ENCODE measurements at regions not wholly inside any gene's neighbourhood (a gene's known extent, or its start where the extent isn't known, plus 50 kb on each side); places are given as distances from the start of the nearest gene placed in this dataset.

DNA sequence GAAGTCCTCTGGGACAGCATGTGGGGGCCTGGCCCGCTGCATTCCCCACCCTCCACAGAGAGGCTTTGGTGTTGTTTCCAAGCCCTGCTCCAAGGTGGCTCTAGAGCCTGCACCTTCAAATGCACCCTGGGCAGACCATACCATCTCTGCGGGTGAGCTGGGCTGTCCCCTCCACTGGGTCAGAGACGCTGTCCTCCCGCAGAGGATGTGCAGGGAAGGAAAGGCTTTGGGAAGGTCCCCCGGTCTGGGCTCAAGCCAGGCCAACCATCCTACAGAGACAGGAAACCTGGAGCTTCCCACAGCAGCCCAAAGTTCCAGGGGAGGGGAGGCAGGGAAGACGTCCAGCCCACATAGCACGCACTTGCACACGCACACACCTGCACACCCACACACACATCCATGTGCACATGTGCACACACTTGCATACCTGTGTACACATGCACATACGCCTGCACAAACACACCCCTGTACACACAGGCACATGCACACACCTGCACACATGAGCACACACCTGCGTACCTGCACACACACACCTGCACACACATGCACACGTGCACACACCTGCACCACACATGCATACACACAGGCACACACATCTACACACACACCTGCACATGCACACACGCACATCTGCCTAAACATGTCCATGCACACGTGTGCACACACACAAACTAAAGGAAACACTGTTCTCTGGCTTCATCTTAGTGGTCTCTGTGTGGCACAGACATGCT lies 155.4 kb downstream of the ERMARD start:
- DNase-seq (ENCODE audit: low read depth), result no peak

DNA sequence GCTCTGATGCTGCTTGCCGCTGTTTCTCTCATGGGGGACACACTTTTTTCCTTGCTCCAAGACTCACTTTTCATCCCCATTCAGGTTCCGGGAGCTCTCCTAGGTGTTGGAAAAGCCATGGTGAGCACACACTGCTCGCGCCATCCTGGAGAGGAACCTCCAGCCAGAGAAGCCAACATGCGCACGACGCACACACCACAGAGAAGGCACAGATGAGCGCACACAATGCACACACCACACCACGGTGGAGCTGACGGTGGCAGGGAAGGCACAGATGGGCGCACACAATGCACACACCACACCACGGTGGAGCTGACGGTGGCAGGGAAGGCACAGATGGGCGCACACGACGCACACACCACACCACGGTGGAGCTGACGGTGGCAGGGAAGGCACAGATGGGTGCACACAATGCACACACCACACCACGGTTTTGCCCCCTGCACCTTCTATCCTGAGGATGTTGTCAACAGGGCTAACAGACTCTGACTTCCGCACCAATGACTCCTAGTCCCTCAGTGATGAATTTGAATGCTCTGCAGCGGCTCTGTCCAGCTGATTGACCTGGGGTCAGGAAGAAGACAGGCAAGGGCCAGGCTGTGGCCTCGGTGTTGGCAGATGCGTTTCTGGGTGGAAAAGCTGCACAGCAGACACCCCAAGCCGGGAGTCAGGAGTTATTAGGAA lies 154.7 kb downstream of the ERMARD start:
- DNase-seq (ENCODE audit: low read depth), result no peak

DNA sequence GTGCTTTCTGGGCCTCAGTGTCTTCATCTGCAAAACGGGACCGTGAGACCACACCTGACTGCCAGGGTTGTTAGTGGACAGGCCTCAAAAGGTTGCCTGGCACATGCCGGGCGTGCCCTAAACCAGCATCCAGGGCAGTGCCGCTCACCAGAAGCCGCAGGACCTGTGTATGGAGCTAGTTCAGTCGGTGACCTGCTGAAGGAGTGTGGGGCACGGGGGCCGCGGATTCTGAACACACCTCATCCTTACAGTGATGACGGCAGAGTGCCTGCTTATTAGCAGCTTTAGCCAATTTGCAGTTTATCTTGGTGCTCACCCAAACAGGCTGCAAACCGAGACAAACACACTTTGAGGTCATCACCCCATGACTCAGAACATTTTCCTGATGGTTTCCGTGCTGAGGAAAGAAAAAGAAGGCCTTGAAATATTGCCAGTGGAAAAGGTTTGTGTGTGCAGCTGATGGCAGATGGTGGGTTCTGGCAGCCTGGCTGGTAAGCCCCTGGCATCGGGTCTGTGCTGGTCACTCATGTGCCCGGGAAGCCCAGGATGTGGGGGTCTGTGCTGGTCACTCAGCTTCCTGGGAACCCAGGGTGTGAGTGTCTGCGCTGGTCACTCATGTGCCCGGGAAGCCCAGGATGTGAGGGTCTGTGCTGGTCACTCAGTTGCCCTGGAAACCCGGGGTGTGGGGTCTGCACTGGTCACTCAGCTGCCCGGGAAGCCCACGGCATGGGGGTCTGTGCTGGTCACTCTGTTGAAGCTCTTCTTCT lies 153.8 kb downstream of the ERMARD start:
- no peak for DNase-seq (ENCODE audit: low read depth)

DNA sequence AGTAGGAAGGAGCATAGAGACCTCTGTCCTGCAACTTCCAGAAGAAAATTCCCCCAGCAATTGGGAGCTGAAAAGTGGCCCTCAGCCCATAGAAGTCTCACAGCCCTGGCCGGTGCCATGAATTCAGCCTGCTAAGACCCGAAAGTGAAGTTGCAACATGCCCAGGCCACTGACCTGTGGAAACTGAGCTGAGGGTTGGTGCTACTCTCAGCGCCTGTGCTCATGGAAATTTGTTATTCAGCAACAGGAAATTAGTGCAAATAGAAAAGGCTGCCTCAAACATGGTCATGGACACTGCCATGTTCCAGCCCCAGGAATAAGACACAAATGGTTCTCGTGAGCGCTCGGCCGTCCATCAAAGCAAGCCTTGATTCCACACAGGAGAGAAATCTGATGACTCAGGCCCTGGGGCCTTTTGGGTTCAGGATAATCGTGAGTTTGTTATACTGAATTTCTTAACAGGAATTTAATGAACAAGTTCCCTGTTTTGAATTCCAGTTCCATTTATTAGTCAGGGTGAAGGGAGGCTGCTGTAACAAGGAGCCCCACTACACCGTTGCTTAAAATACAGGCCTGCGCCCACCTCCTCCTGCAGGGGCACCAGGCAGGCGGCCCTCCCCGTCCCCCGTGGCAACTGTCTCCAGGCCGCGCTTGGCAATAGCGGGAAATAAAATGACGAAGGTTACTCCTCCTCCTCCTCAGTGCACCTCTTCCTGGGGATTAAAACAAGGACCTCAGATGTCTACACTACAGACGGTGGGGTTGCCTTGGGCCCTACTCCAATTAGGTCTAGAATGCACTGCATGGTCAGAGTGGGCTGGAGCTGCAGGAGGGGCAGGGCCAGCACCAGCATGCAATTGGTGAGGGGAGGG lies 152.9 kb downstream of the ERMARD start:
- DNase-seq (ENCODE audit: low read depth), result no peak

GRCh38 chr6:169903122-169903521 lies 151.7 kb downstream of the ERMARD start:
- no peak for DNase-seq (ENCODE audit: low read depth)

DNA sequence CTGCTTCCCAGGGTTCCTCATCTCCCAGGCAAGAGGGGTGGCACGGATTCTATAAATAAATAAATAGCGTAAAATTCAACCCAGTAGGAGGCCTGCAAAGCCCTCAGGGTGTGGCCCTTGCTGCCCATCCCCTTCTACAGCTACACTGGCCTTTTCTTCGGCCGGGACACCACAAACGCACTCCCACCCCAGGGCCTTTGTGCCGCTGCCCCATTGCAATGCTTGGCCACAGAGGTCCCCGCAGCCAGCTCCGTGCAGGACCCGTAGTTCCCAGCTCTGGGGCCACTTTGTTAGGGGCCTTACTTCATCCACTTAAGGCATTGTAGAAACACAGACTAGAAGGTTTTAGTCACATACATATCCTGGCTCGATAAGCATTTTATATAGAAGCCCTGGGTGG lies 151.2 kb downstream of the ERMARD start:
- no peak for DNase-seq (ENCODE audit: low read depth)

GRCh38 chr6:169902070-169902469 lies 150.6 kb downstream of the ERMARD start:
- no peak for DNase-seq (ENCODE audit: low read depth)

DNA sequence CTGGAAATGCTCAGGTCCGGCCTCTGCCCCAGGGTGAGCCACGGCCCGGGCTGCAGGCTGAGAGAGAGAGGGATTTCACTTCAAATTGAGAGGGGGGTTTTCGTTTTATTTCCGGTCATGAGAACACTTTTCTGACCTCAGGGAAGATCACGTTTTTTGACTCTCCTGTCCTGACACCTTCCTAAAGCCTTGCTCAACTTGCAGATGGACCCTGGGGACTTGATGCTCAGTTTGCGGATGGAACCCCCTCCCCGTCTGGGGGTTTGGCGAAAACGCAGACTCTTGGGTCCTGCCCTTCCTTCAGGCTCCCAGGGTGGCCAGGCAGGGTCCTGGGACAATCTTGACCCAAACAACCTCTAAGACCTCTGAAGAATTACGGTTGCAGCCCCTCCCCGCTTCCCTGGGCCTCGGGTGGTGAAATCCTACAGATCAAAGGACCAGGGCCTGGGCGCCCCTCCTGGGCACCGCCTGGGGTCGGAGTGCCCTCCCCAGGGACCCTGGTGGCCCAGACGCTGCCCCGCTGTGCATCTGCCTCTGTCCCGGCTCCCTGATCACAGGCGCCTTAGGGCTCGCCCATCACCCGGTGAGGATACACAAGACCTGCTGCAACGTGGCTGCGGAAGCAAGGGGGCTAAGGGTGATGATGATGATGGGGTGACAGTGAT lies 148.2 kb downstream of the ERMARD start:
- DNase-seq (ENCODE audit: low read depth), result no peak

DNA sequence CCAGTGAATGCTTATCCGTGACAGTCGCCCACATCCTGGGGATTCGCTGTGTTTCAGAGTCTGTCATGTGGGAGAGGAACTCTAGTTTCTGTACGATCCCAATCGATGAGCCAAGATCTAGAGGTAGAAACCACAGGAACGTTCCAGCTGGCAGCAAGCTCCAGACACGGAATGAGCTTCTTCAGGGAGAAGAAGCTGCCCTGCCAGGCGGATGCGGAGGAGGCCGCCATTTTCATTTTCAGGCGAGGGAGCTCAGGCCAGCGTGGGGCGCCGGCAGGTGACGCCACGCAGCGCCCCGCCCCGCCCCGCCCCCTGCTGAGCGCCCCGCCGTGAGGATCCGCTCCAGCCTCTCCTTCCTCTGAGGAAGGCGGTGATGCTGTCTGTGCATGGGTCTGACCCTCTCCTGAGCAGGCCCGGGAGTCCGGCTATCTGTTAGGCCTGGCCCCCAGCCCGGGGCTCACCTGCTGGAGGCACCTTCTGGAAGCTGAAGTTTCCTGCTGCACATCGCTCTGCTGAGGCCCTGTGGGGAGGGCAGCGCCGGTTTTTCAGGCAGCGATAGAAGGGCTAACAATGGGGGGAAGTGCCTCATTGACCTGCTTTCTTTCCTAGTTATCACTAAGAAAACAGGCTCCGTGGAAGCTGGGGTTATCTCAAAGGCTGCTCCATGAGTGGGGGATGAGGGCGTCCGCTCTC lies 147.5 kb downstream of the ERMARD start:
- DNase-seq (ENCODE audit: low read depth), result no peak

DNA sequence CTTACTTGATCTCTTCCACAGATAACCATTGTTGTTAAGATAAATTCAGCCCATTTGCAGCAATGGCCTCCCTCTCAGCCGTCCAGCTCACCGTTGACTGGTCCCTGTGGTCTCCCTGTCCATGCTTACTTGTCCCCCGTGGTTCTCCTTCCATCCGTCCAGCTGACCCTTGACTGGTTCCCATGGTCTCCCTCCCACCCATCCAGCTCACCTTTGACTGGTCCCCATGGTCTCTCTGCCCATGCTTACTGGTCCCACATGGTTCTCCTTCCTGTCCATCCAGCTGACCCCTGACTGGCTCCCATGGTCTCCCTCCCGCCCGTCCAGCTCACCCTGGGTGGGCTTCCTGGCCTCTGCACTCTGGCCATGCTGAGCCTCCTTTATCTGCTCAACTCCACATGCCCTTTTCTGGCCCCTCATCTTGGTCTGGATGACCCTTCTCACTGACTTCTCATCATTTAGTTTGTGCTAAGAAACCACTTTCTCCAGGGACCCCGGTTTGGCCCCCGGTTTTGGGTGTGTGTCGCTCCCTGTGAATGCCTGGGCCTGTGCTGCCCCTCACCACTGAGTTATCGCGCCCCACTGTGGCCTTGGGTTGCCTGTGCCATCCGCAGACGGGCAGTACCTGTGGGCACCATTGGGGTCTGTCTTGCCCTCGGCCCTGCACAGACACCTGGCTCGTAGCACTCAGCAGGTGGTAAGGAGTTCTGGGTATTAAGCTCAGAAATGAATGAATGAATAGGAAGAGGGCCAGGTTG lies 146.4 kb downstream of the ERMARD start:
- DNase-seq (ENCODE audit: low read depth), result no peak

GRCh38 chr6:169896826-169897456 lies 145.5 kb downstream of the ERMARD start:
- DNase-seq (ENCODE audit: low read depth), result no peak

DNA sequence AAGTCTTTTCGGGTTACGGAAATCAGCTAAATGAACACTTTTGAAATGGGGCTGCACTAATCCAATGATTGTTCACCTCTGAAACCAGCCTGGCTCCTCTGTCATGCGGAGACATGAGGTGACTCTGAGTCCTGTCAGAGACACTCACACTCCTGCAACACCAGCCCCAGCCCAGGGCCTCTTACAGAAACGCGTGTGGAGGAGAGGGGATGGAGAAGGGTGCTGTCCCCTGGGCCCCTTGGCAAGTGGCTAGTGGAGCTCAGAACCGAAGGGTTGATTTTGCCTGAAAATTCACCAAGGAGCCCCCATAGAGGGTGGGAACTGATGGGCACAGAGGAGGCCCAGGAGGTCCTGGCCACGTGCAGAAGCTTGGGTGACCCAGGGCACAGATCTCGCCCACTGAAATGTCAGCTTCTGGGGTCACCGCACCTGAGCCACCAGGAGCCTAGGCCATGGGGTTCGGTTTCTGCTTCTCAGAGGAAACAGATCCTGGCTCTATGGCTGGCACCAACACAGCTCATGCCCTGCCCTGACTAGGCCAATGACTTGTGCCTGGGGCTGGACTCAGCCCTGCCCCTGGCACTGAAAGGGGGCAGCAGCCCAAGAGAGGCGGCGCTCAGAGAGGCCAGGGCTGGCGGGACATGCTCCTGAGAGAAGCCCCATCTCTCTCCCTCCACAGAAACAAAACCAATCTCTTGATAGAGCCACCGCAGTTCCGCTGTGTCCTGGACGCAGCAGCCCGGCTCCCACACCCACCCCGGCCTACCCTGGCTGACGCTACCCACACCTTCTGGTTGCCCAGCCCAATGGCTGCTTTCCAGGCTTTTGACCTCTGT lies 144.7 kb downstream of the ERMARD start:
- DNase-seq (ENCODE audit: low read depth), result no peak

- no peak for DNase-seq (ENCODE audit: low read depth)
Measured at GRCh38 chr6:169895000-169895759, 143.8 kb downstream of the ERMARD start.

GRCh38 chr6:169894377-169894960 lies 143.0 kb downstream of the ERMARD start:
- no peak for DNase-seq (ENCODE audit: low read depth)

GRCh38 chr6:169893624-169894023 lies 142.2 kb downstream of the ERMARD start:
- DNase-seq (ENCODE audit: low read depth), result no peak

DNA sequence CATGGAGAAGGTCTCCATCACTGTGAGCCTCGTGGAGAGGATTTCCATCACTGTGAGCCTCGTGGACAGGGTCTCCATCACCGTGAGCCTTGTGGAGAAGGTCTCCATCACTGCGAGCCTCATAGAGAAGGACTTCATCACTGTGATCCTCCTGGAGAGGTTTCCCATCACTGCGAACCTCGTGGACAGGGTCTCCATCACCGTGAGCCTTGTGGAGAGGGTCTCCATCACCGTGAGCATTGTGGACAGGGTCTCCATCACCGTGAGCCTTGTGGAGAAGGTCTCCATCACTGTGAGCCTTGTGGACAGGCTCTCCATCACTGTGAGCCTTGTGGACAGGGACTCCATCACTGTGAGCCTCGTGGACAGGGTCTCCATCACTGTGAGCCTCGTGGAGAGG lies 140.4 kb downstream of the ERMARD start:
- DNase-seq (ENCODE audit: low read depth), result no peak

- no peak for DNase-seq (ENCODE audit: low read depth)
Measured at GRCh38 chr6:169891421-169891820, 140.0 kb downstream of the ERMARD start.

- no peak for DNase-seq (ENCODE audit: low read depth)
Measured at GRCh38 chr6:169890901-169891300, 139.5 kb downstream of the ERMARD start.
